GM23248 (cell line): ENCODE measurements at regions not wholly inside any gene's neighbourhood (a gene's known extent, or its start where the extent isn't known, plus 50 kb on each side); places are given as distances from the start of the nearest gene placed in this dataset.

ENCODE experiments used
- DNase-seq: peaks from one replicate; pipeline ENCODE4 v3.0.0-alpha.2; 2015
- H2AFZ ChIP-seq: fragments of 200-600 bp; sonication (generic); 2 replicates; pipeline ENCODE4 v1.6.1; 2016; ENCODE audit warnings: antibody characterized with exemption
- H3F3A ChIP-seq: fragments of 200-600 bp; sonication (generic); 2 replicates; pipeline ENCODE4 v1.6.1; 2016; ENCODE audit warnings: mild to moderate bottlenecking, antibody characterized with exemption, mixed run types; ENCODE audit not compliant: insufficient read depth
- H3K27ac ChIP-seq: fragments of 200-600 bp; sonication (generic); 2 replicates; pipeline ENCODE4 v1.5.1; 2016; ENCODE audit warnings: mild to moderate bottlenecking
- H3K27me3 ChIP-seq: fragments of 200-600 bp; sonication (generic); replicated peaks from 2 replicates; pipeline ENCODE4 v1.6.1; 2016; ENCODE audit warnings: mild to moderate bottlenecking; ENCODE audit not compliant: insufficient read depth
- H3K36me3 ChIP-seq: fragments of 200-600 bp; sonication (generic); 2 replicates; pipeline ENCODE4 v1.6.1; 2016; ENCODE audit warnings: low read depth, mild to moderate bottlenecking
- H3K4me1 ChIP-seq: fragments of 200-600 bp; sonication (generic); 2 replicates; pipeline ENCODE4 v1.6.1; 2016; ENCODE audit warnings: mild to moderate bottlenecking; ENCODE audit not compliant: insufficient read depth
- H3K4me2 ChIP-seq: fragments of 200-600 bp; sonication (generic); one replicate; pipeline ENCODE4 v1.6.1; 2016; ENCODE audit warnings: mild to moderate bottlenecking; ENCODE audit not compliant: unreplicated experiment
- H3K4me3 ChIP-seq: fragments of 200-600 bp; sonication (generic); 2 replicates; pipeline ENCODE4 v1.5.1; 2016; ENCODE audit warnings: mild to moderate bottlenecking
- H3K79me2 ChIP-seq: fragments of 200-600 bp; sonication (generic); 2 replicates; pipeline ENCODE4 v1.6.1; 2016; ENCODE audit warnings: mild to moderate bottlenecking; ENCODE audit not compliant: insufficient read depth
- H3K9ac ChIP-seq: fragments of 200-600 bp; sonication (generic); 2 replicates; pipeline ENCODE4 v1.6.1; 2016; ENCODE audit warnings: mild to moderate bottlenecking
- H3K9me2 ChIP-seq: fragments of 200-600 bp; sonication (generic); 2 replicates; pipeline ENCODE4 v1.6.1; 2016; ENCODE audit warnings: mixed run types, mild to moderate bottlenecking, moderate library complexity; ENCODE audit not compliant: insufficient read depth
- H3K9me3 ChIP-seq: fragments of 200-600 bp; sonication (generic); one replicate; pipeline ENCODE4 v1.6.1; 2017; ENCODE audit warnings: low read depth
- H4K20me1 ChIP-seq: fragments of 200-600 bp; sonication (generic); 2 replicates; pipeline ENCODE4 v1.6.0; 2016; ENCODE audit not compliant: insufficient read depth
- EZH2 ChIP-seq: fragments of 200-600 bp; sonication (generic); IDR thresholded peaks from 2 replicates; pipeline ENCODE4 v1.6.1; 2018; ENCODE audit warnings: antibody characterized with exemption, mild to moderate bottlenecking; ENCODE audit not compliant: insufficient read depth, poor library complexity, severe bottlenecking
- EZH2phosphoT487 ChIP-seq: fragments of 200-600 bp; sonication (generic); IDR thresholded peaks from 2 replicates; pipeline ENCODE4 v1.6.1; 2018; ENCODE audit warnings: antibody characterized with exemption, moderate library complexity, mild to moderate bottlenecking, low read depth; ENCODE audit not compliant: insufficient read depth
- WGBS, 2 experiments: methylation state at CpG; one replicate each; pipeline ENCODE4 v1.1.6; 2015 to 2017; ENCODE audit warnings: low lambda C conversion rate in 2 of 2, low coverage in 1 of 2; ENCODE audit errors: missing lambda C conversion rate in 2 of 2; 5-methylcytosine and 5-hydroxymethylcytosine counted together
- in situ Hi-C: fragments of 300-500 bp; cut with MboI; formaldehyde crosslinking; loops from 2 replicates; pipeline ENCODE4 v1.15.0; 2020

GRCh38 chr5:24737163-24737562 is 92.4 kb upstream of the CDH10 start:
- Histone ChIP-seq H3K79me2 (no peaks in the 10 kb centered on the region), H3K27me3 (no peaks in the 10 kb centered on the region), H3K36me3 (no peaks in the 10 kb centered on the region), H3K4me3 (no peak overlapping the region), H3K4me2 (no peak overlapping the region), H2AFZ (no peak overlapping the region), H4K20me1 (no peaks in the 10 kb centered on the region), H3K4me1 (0 out of 2 replicates have a peak, but pooled peaks cover 3% of the 10 kb centered on the region), H3K9me3 (no peaks in the 10 kb centered on the region), H3K27ac (no peak overlapping the region), H3K9me2 (no peaks in the 10 kb centered on the region), H3K9ac (no peak overlapping the region), H3F3A (no peaks in the 10 kb centered on the region)
- TF ChIP-seq EZH2phosphoT487 (no peak), EZH2 (no peak)
- DNase-seq = no peak
- in situ Hi-C loops = no loop called here

DNA sequence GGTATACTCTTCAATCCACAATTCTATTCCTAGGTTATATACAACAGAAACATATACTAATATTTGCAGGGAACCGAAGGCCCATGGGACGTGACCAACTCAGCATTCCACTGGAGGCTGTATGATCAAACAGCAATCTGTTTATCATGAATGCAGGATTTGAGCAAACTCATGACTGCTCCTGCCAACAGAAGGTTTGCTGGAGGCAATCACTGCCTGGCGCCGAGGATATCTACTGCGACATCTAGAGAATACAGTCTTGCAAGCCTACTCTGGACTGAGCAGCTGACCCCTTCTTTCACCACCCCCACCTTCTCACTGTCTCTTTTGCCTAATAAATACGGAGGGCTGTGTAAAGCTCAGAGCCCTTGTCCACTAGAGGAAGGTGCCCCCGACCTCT is 90.5 kb upstream of the CDH10 start:
- Histone ChIP-seq H2AFZ (no peak overlapping the region), H3K4me2 (no peak overlapping the region), H3K9me3 (no peaks in the 10 kb centered on the region), H3K4me1 (no peaks in the 10 kb centered on the region), H3K9me2 (no peaks in the 10 kb centered on the region), H3F3A (no peaks in the 10 kb centered on the region), H3K79me2 (no peaks in the 10 kb centered on the region), H3K27me3 (no peaks in the 10 kb centered on the region), H3K27ac (no peak overlapping the region), H3K9ac (no peak overlapping the region), H4K20me1 (no peaks in the 10 kb centered on the region), H3K36me3 (no peaks in the 10 kb centered on the region), H3K4me3 (no peak overlapping the region)
- no peak for DNase-seq
- 56 to 61% methylated on average over 7 of the region's 7 CpGs for WGBS, 2 experiments
- in situ Hi-C loops = no loop called here
- no peak for TF ChIP-seq EZH2phosphoT487
- no peak for TF ChIP-seq EZH2

DNA sequence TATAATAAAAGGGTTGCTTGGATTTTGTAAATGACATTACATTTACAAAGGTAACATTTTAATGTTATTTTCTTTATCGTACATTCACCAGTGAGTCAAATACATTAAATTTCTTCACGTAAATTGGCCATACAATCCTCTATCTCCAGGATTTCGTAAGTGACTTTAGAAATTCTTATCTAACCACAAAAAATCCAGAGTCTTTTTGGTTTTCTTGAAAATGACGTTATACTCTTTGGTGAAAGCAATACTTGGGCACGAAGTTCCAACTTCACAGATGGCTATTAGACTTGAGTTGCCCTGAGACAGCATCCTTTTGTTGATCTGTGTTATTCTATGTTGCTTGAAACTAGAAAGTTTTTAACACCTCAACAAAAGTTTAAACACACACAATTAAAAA is 87.4 kb upstream of the CDH10 start:
- H3F3A ChIP-seq = no peaks in the 10 kb centered on the region
- TF ChIP-seq EZH2phosphoT487 (no peak), EZH2 (no peak)
- H3K4me2 ChIP-seq = no peak overlapping the region
- no peaks in the 10 kb centered on the region for H3K27me3 ChIP-seq
- H3K4me1 ChIP-seq = no peaks in the 10 kb centered on the region
- H4K20me1 ChIP-seq = no peaks in the 10 kb centered on the region
- no peaks in the 10 kb centered on the region for H3K36me3 ChIP-seq
- H3K9me2 ChIP-seq = no peaks in the 10 kb centered on the region
- no peak overlapping the region for H3K9ac ChIP-seq
- no peaks in the 10 kb centered on the region for H3K9me3 ChIP-seq
- in situ Hi-C loops = no loop called here
- WGBS, 2 experiments = 42 to 44% methylated on average over 5 of the region's 5 CpGs
- H3K4me3 ChIP-seq = no peak overlapping the region
- no peaks in the 10 kb centered on the region for H3K79me2 ChIP-seq
- DNase-seq = no peak
- H3K27ac ChIP-seq = no peak overlapping the region
- H2AFZ ChIP-seq = no peak overlapping the region

GRCh38 chr5:24720743-24721142 is 76.0 kb upstream of the CDH10 start:
- Histone ChIP-seq H3K9me3 (no peaks in the 10 kb centered on the region), H4K20me1 (no peaks in the 10 kb centered on the region), H3K27me3 (no peaks in the 10 kb centered on the region), H2AFZ (no peak overlapping the region), H3K4me1 (no peaks in the 10 kb centered on the region), H3K79me2 (no peaks in the 10 kb centered on the region), H3K4me3 (no peak overlapping the region), H3K4me2 (no peak overlapping the region), H3K9me2 (no peaks in the 10 kb centered on the region), H3F3A (no peaks in the 10 kb centered on the region), H3K36me3 (no peaks in the 10 kb centered on the region), H3K9ac (no peak overlapping the region), H3K27ac (no peak overlapping the region)
- TF ChIP-seq EZH2phosphoT487 = no peak
- no peak for TF ChIP-seq EZH2
- WGBS, 2 experiments = 63 to 64% methylated on average over 3 of the region's 3 CpGs
- no peak for DNase-seq
- in situ Hi-C loops = no loop called here

GRCh38 chr5:24714746-24715145 is 70.0 kb upstream of the CDH10 start:
- TF ChIP-seq EZH2phosphoT487 (no peak), EZH2 (no peak)
- Histone ChIP-seq H3K36me3 (no peaks in the 10 kb centered on the region), H3K9ac (no peak overlapping the region), H3K4me2 (no peak overlapping the region), H3K9me3 (no peaks in the 10 kb centered on the region), H3F3A (no peaks in the 10 kb centered on the region), H4K20me1 (no peaks in the 10 kb centered on the region), H3K9me2 (no peaks in the 10 kb centered on the region), H3K27me3 (no peaks in the 10 kb centered on the region), H2AFZ (no peak overlapping the region), H3K4me3 (no peak overlapping the region), H3K27ac (no peak overlapping the region), H3K79me2 (no peaks in the 10 kb centered on the region), H3K4me1 (no peaks in the 10 kb centered on the region)
- 54 to 55% methylated on average over 4 of the region's 4 CpGs for WGBS, 2 experiments
- in situ Hi-C loops = no loop called here
- no peak for DNase-seq
